B cell (primary cell): ENCODE measurements at regions not wholly inside any gene's neighbourhood (a gene's known extent, or its start where the extent isn't known, plus 50 kb on each side); places are given as distances from the start of the nearest gene placed in this dataset.
A peak's percentile ranks its signal among the peaks of the same experiment; 100 is the strongest.

Source experiments
- ATAC-seq: fragments of 200-7000 bp; cut with Tn5 transposase; one replicate; pipeline ENCODE4 v1.10.0; 2021; ENCODE audit warnings: low read depth, mild to moderate bottlenecking, moderate number of reproducible peaks, moderate library complexity
- CTCF ChIA-PET: fragments of 350-600 bp; sonication (Branson Sonifier 250); formaldehyde crosslinking; loops from one replicate; lab custom pipeline; 2021; ENCODE audit warnings: antibody characterized with exemption, inconsistent platforms; lab: Charles Lee
- POLR2A ChIA-PET: fragments of 350-600 bp; sonication (Branson Sonifier 250); formaldehyde crosslinking; loops from one replicate; lab custom pipeline; 2021; ENCODE audit warnings: antibody characterized with exemption; lab: Charles Lee
- DNase-seq: peaks from one replicate; pipeline ENCODE4 v3.0.0; 2013
- H2AFZ ChIP-seq: 2 replicates; pipeline ENCODE4 v1.6.1; 2012; ENCODE audit warnings: mild to moderate bottlenecking, low read depth, low read length; ENCODE audit not compliant: insufficient read depth, poor library complexity, severe bottlenecking
- H3K27ac ChIP-seq, 2 donors: 1 replicate in 1 of 2; 2 replicates in 1 of 2; pipeline ENCODE4 v1.5.1; 2012 to 2013; ENCODE audit warnings: low read length in 2 of 2, mild to moderate bottlenecking in 2 of 2, moderate library complexity in 1 of 2
- H3K27me3 ChIP-seq, 4 experiments: fragments of 200-600 bp in 1 of 4; sonication (generic) in 1 of 4; replicated peaks in 1 of 4; 1 replicate in 2 of 4; 2 replicates in 2 of 4; pipeline versions ENCODE4 v1.6.1 to v1.7.0; 2013 to 2016; ENCODE audit warnings: low read length in 3 of 4, mild to moderate bottlenecking in 2 of 4, mixed read lengths in 1 of 4, moderate library complexity in 1 of 4; ENCODE audit not compliant: insufficient read depth in 4 of 4, control insufficient read depth in 3 of 4; ENCODE audit errors: control extremely low read depth in 1 of 4
- H3K36me3 ChIP-seq, 2 experiments: replicated peaks in 1 of 2; 1 replicate in 1 of 2; 2 replicates in 1 of 2; pipeline versions ENCODE4 v1.6.1 to v1.7.1; 2013; ENCODE audit warnings: low read length in 1 of 2; ENCODE audit not compliant: insufficient read depth in 2 of 2, control insufficient read depth in 1 of 2; ENCODE audit errors: control extremely low read depth in 1 of 2, extremely low read depth in 1 of 2
- H3K4me1 ChIP-seq, 2 donors: fragments of 200-600 bp in 1 of 2; sonication (generic) in 1 of 2; 1 replicate in 1 of 2; 2 replicates in 1 of 2; pipeline versions ENCODE4 v1.5.1 to v1.6.1; 2013 to 2017; ENCODE audit warnings: low read length in 2 of 2; ENCODE audit not compliant: control insufficient read depth in 2 of 2, insufficient read depth in 2 of 2
- H3K4me2 ChIP-seq: replicated peaks from 2 replicates; pipeline ENCODE3; 2012; ENCODE audit warnings: mild to moderate bottlenecking, low read depth, low read length; ENCODE audit not compliant: poor library complexity, severe bottlenecking
- H3K4me3 ChIP-seq, 5 experiments: fragments of 200-600 bp in 1 of 5; sonication (generic) in 1 of 5; 1 replicate in 3 of 5; 2 replicates in 2 of 5; pipeline versions ENCODE4 v1.5.1 to v1.7.0; 2011 to 2016; ENCODE audit warnings: low read length in 4 of 5, mild to moderate bottlenecking in 4 of 5, low read depth in 2 of 5, control low read depth in 1 of 5, moderate library complexity in 1 of 5; ENCODE audit not compliant: insufficient read depth in 1 of 5; ENCODE audit errors: control extremely low read depth in 1 of 5, extremely low read depth in 1 of 5
- H3K79me2 ChIP-seq: fragments of 200-600 bp; sonication (generic); one replicate; pipeline ENCODE4 v1.6.0; 2016; ENCODE audit warnings: low read length; ENCODE audit not compliant: control insufficient read depth, insufficient read depth
- H3K9ac ChIP-seq: fragments of 200-600 bp; sonication (generic); 2 replicates; pipeline ENCODE4 v1.6.1; 2017; ENCODE audit warnings: mild to moderate bottlenecking, low read length, moderate library complexity
- H3K9me3 ChIP-seq, 3 donors: one replicate each; pipeline versions ENCODE4 v1.6.1 to v1.7.1; 2013; ENCODE audit warnings: low read length in 2 of 3; ENCODE audit not compliant: control insufficient read depth in 2 of 3, insufficient read depth in 1 of 3; ENCODE audit errors: control extremely low read depth in 1 of 3
- H4K20me1 ChIP-seq: 2 replicates; pipeline ENCODE4 v1.6.0; 2012; ENCODE audit warnings: mild to moderate bottlenecking, low read length; ENCODE audit not compliant: insufficient read depth, control insufficient read depth, poor library complexity, severe bottlenecking
- H3K27ac Mint-ChIP-seq: one replicate; pipeline ENCODE4 v1.8.0; 2021; ENCODE audit warnings: mixed read lengths
- H3K27me3 Mint-ChIP-seq: one replicate; pipeline ENCODE4 v1.8.0; 2021; ENCODE audit warnings: mixed read lengths
- H3K4me1 Mint-ChIP-seq: one replicate; pipeline ENCODE4 v1.8.0; 2021; ENCODE audit warnings: mixed read lengths
- H3K4me3 Mint-ChIP-seq: one replicate; pipeline ENCODE4 v1.8.0; 2021; ENCODE audit warnings: mixed read lengths
- H3K9me3 Mint-ChIP-seq: one replicate; pipeline ENCODE4 v1.8.0; 2022; ENCODE audit warnings: mixed read lengths; ENCODE audit not compliant: insufficient read depth
- EZH2 ChIP-seq: IDR thresholded peaks from 2 replicates; pipeline ENCODE4 v1.6.1; 2012; ENCODE audit warnings: borderline replicate concordance, low read depth, mild to moderate bottlenecking, moderate library complexity, low read length; ENCODE audit not compliant: insufficient read depth, poor library complexity, severe bottlenecking
- WGBS: methylation state at CpG from one replicate; pipeline ENCODE4 v1.1.5; 2013; ENCODE audit warnings: missing lambda C conversion rate; ENCODE audit not compliant: insufficient coverage; 5-methylcytosine and 5-hydroxymethylcytosine counted together
- intact Hi-C: fragments of 100-400 bp; cut with micrococcal nuclease; formaldehyde crosslinking; loops from one replicate; pipeline ENCODE4 v1.10.0; 2022
- TF ChIP-seq, protein P1 (sequence below): fragments of 200-600 bp; IDR thresholded peaks from one replicate; pipeline ENCODE4 v1.8.0; 2022; ENCODE audit warnings: antibody characterized with exemption, mild to moderate bottlenecking

DNA sequence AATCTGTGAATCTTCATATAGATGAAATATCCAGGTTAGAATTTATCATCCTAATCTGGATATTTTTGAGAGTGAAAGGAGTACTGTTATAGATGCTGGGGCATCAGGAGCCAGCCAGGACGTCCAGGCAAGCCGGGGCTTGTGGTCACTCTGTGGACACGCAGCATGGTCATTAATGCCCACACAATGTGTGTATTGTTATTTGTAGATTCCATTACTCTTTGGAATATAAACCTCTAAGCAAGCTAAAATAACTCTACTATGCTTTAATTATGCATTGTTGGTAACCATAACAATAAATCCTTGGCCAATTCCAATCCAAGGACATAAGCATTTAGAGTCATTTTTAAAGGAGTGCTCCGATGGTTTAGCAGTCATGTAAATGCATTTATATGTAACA, 137.9 kb downstream of the TM9SF2 start:
- intact Hi-C loops: no loop called here
- H3K79me2 ChIP-seq: peaks cover 13% of the 10 kb centered on the region
- Mint-ChIP-seq H3K27ac (no peak overlapping the region), H3K4me1 (peaks cover 25% of the 10 kb centered on the region), H3K4me3 (no peak overlapping the region), H3K9me3 (no peaks in the 10 kb centered on the region), H3K27me3 (no peaks in the 10 kb centered on the region)
- CTCF ChIA-PET: no interaction called here
- WGBS: no CpG with 5 or more reads among the region's 4 CpGs
- peaks cover 19 to 21% of the 10 kb centered on the region in 2 donors for H3K4me1 ChIP-seq
- DNase-seq (no peak), ATAC-seq (no peak)
- no peaks in the 10 kb centered on the region for H4K20me1 ChIP-seq
- no peak overlapping the region for H3K4me3 ChIP-seq
- POLR2A ChIA-PET: no interaction called here
- H3K9ac ChIP-seq: no peak overlapping the region
- H3K36me3 ChIP-seq: no peaks in the 10 kb centered on the region
- H3K9me3 ChIP-seq: no peaks in the 10 kb centered on the region
- no peak overlapping the region for H2AFZ ChIP-seq
- TF ChIP-seq, protein P1, sequence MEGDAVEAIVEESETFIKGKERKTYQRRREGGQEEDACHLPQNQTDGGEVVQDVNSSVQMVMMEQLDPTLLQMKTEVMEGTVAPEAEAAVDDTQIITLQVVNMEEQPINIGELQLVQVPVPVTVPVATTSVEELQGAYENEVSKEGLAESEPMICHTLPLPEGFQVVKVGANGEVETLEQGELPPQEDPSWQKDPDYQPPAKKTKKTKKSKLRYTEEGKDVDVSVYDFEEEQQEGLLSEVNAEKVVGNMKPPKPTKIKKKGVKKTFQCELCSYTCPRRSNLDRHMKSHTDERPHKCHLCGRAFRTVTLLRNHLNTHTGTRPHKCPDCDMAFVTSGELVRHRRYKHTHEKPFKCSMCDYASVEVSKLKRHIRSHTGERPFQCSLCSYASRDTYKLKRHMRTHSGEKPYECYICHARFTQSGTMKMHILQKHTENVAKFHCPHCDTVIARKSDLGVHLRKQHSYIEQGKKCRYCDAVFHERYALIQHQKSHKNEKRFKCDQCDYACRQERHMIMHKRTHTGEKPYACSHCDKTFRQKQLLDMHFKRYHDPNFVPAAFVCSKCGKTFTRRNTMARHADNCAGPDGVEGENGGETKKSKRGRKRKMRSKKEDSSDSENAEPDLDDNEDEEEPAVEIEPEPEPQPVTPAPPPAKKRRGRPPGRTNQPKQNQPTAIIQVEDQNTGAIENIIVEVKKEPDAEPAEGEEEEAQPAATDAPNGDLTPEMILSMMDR: no peak
- no peak for TF ChIP-seq EZH2
- no peak overlapping the region for H3K4me2 ChIP-seq
- H3K27me3 ChIP-seq: no peaks in the 10 kb centered on the region
- no peak overlapping the region for H3K27ac ChIP-seq

DNA sequence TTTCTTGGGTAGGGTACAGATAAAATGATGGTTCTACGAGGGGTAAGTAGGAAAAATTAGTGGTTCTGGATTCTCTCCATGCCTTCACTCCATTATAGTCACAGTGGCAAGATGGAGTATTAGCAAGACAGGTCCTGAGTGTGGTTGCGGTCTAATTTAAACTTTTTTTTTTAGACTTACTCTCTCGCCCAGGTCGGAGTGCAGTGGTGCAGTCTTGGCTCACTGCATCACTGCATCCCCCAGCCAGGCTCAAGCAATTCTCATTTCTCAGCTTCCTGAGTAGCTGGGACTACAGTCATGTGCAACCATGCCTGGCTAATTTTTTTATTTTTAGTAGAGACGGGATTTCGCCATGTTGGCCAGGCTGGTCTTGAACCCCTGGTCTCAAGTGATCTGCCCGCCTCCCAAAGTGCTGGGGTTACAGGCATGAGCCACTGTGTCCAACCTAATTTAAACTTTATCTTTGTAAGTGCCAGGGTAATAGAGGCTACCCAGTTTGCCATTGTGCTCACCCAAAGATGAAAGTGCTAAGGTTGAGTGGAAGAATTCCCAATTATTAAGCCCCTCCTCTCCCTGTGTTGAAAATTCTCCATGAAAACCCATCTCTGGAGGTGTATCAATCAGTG, 135.6 kb downstream of the TM9SF2 start:
- no peaks in the 10 kb centered on the region for H4K20me1 ChIP-seq
- H3K4me1 Mint-ChIP-seq: peaks cover 23% of the 10 kb centered on the region
- H3K27me3 Mint-ChIP-seq: no peaks in the 10 kb centered on the region
- 0% methylated on average over 1 of the region's 7 CpGs for WGBS
- H3K4me1 ChIP-seq: peaks cover 19 to 21% of the 10 kb centered on the region in 2 donors
- H3K27ac ChIP-seq: no peak overlapping the region
- intact Hi-C loops: no loop called here
- peaks cover 3 to 12% (median 5%) of the 10 kb centered on the region in 3 donors for H3K9me3 ChIP-seq
- peaks cover 0 to 2% of the 10 kb centered on the region in 2 experiments for H3K36me3 ChIP-seq
- no peak overlapping the region for H3K27ac Mint-ChIP-seq
- POLR2A ChIA-PET: no interaction called here
- TF ChIP-seq, protein P1: no peak
- no peak for TF ChIP-seq EZH2
- H3K79me2 ChIP-seq: peaks cover 9% of the 10 kb centered on the region
- ATAC-seq (peak; percentile 65), DNase-seq (no peak)
- H3K4me2 ChIP-seq: peak overlapping the region; percentile 50
- H3K9me3 Mint-ChIP-seq: no peaks in the 10 kb centered on the region
- H2AFZ ChIP-seq: no peak overlapping the region
- CTCF ChIA-PET: interaction anchor here (1.3 kb wide), 1 partner anchor 19 kb away, joined by 3 read pairs; no protein-coding TSS in a partner anchor
- no peak overlapping the region for H3K9ac ChIP-seq
- H3K4me3 Mint-ChIP-seq: peak overlapping the region; percentile 54
- H3K4me3 ChIP-seq: no peak overlapping the region
- no peaks in the 10 kb centered on the region for H3K27me3 ChIP-seq
